Activated CD8-positive, alpha-beta memory T cell treated with anti-CD3 and anti-CD28 coated beads for 4 hours (primary cell): ENCODE measurements at regions not wholly inside any gene's neighbourhood (a gene's known extent, or its start where the extent isn't known, plus 50 kb on each side); places are given as distances from the start of the nearest gene placed in this dataset.
"Not testable (repeated sequence)": the region's sequence is repeated elsewhere in the genome, so short reads cannot be mapped to it uniquely, and the experiment has no call there.

Experiments used
- DNase-seq, 2 donors: peaks; one replicate each; pipeline ENCODE4 v3.0.0-alpha.2; 2020; ENCODE audit warnings: low read depth in 2 of 2

GRCh38 chr12:75868501-75868900, 163.1 kb downstream of the PHLDA1 start:
- no peak for DNase-seq

GRCh38 chr12:75865315-75865714, 166.3 kb downstream of the PHLDA1 start:
- no peak for DNase-seq

GRCh38 chr12:75864161-75864560, 167.4 kb downstream of the PHLDA1 start:
- no peak for DNase-seq

- DNase-seq: no peak
These were observed 168.0 kb downstream of the PHLDA1 start for GRCh38 chr12:75863533-75863932.

GRCh38 chr12:75862692-75863471, 168.7 kb downstream of the PHLDA1 start:
- no peak for DNase-seq

- DNase-seq: no peak
These were observed 171.7 kb downstream of the PHLDA1 start for GRCh38 chr12:75859868-75860267.

- no peak for DNase-seq
These were observed 175.3 kb downstream of the PHLDA1 start for GRCh38 chr12:75856235-75856634.

GRCh38 chr12:75855360-75855759, 176.2 kb downstream of the PHLDA1 start:
- no peak for DNase-seq

GRCh38 chr12:75854681-75855309, 176.8 kb downstream of the PHLDA1 start:
- no peak for DNase-seq

GRCh38 chr12:75854137-75854536, 177.4 kb downstream of the PHLDA1 start:
- DNase-seq: not testable (repeated sequence)

GRCh38 chr12:75853626-75854025, 177.9 kb downstream of the PHLDA1 start:
- no peak for DNase-seq

- no peak for DNase-seq
These were observed 178.6 kb downstream of the PHLDA1 start for GRCh38 chr12:75852956-75853355.

GRCh38 chr12:75852143-75852542, 179.4 kb downstream of the PHLDA1 start:
- no peak for DNase-seq

GRCh38 chr12:75850721-75851462, 180.7 kb downstream of the PHLDA1 start:
- DNase-seq: no peak

- DNase-seq: no peak
These were observed 182.6 kb downstream of the PHLDA1 start for GRCh38 chr12:75848961-75849360.

GRCh38 chr12:75848431-75848925, 183.1 kb downstream of the PHLDA1 start:
- no peak for DNase-seq

- no peak for DNase-seq
These were observed 185.5 kb downstream of the PHLDA1 start for GRCh38 chr12:75846102-75846501.

- no peak for DNase-seq
These were observed 186.6 kb downstream of the PHLDA1 start for GRCh38 chr12:75844985-75845384.

GRCh38 chr12:75844049-75844770, 187.4 kb downstream of the PHLDA1 start:
- DNase-seq: no peak

GRCh38 chr12:75842090-75842489, 189.5 kb downstream of the PHLDA1 start:
- DNase-seq: no peak

GRCh38 chr12:75840994-75841355, 190.6 kb downstream of the PHLDA1 start:
- DNase-seq: no peak

- DNase-seq: no peak
These were observed 193.3 kb downstream of the PHLDA1 start for GRCh38 chr12:75838309-75838708.
